Spleen (tissue), 11 donors: ENCODE measurements at regions not wholly inside any gene's neighbourhood (a gene's known extent, or its start where the extent isn't known, plus 50 kb on each side); places are given as distances from the start of the nearest gene placed in this dataset.

ENCODE experiments used
- DNase-seq: peaks from one replicate; pipeline ENCODE4 v3.0.0-alpha.2; 2020
- H3K27ac ChIP-seq, 8 donors: fragments of 200-600 bp; sonication (generic) in 7 of 8; 1 replicate in 4 of 8; 2 replicates in 4 of 8; pipeline versions ENCODE4 v1.5.0 to v1.8.0; 2016 to 2021; ENCODE audit warnings: inconsistent platforms in 4 of 8, mild to moderate bottlenecking in 4 of 8, moderate library complexity in 1 of 8
- H3K27me3 ChIP-seq, 7 donors: fragments of 200-600 bp; sonication (generic) in 6 of 7; replicated peaks in 1 of 7; 1 replicate in 4 of 7; 2 replicates in 3 of 7; pipeline versions ENCODE4 v1.5.0 to v1.8.0; 2016 to 2021; ENCODE audit warnings: inconsistent platforms in 3 of 7, mild to moderate bottlenecking in 1 of 7
- H3K36me3 ChIP-seq, 6 donors: fragments of 200-600 bp; sonication (generic) in 5 of 6; 1 replicate in 4 of 6; 2 replicates in 2 of 6; pipeline versions ENCODE4 v1.5.0 to v1.8.0; 2016 to 2021; ENCODE audit warnings: inconsistent platforms in 2 of 6
- H3K4me1 ChIP-seq, 6 donors: fragments of 200-600 bp; sonication (generic) in 5 of 6; 1 replicate in 3 of 6; 2 replicates in 3 of 6; pipeline versions ENCODE4 v1.5.0 to v1.8.0; 2016 to 2021; ENCODE audit warnings: inconsistent platforms in 3 of 6
- H3K4me3 ChIP-seq, 8 donors: fragments of 200-600 bp; sonication (generic) in 7 of 8; 1 replicate in 4 of 8; 2 replicates in 4 of 8; pipeline versions ENCODE4 v1.5.0 to v1.8.0; 2016 to 2021; ENCODE audit warnings: inconsistent platforms in 4 of 8, mild to moderate bottlenecking in 4 of 8, moderate library complexity in 2 of 8
- H3K9me3 ChIP-seq, 8 donors: fragments of 200-600 bp; sonication (generic) in 7 of 8; 1 replicate in 4 of 8; 2 replicates in 4 of 8; pipeline versions ENCODE4 v1.5.0 to v1.8.0; 2016 to 2021; ENCODE audit warnings: inconsistent platforms in 4 of 8
- CTCF ChIP-seq, 11 experiments: fragments of 200-600 bp in 7 of 11; fragments of 450-650 bp in 4 of 11; sonication (generic) in 4 of 11; IDR thresholded peaks in 8 of 11; conservative IDR thresholded peaks in 3 of 11; 1 replicate in 7 of 11; 2 replicates in 4 of 11; pipeline versions ENCODE4 v1.4.0 to v1.8.0; 2016 to 2021; ENCODE audit warnings: antibody characterized with exemption in 11 of 11, inconsistent platforms in 4 of 11, mild to moderate bottlenecking in 1 of 11
- POLR2A ChIP-seq, 3 donors: fragments of 450-650 bp; IDR thresholded peaks; one replicate each; pipeline ENCODE4 v1.5.1; 2017; ENCODE audit warnings: antibody characterized with exemption in 3 of 3, mild to moderate bottlenecking in 1 of 3
- POLR2AphosphoS5 ChIP-seq, 3 donors: sonication (generic); formaldehyde crosslinking; IDR thresholded peaks; one replicate each; pipeline ENCODE4 v1.5.1; 2017; ENCODE audit warnings: antibody characterized with exemption in 3 of 3
- WGBS, 5 donors: extraction: QIAGEN DNeasy Blood & Tissue Kit in 3 of 5; methylation state at CpG; one replicate each; pipeline versions ENCODE4 v1.1.5 to v1.1.7; 2013 to 2018; 5-methylcytosine and 5-hydroxymethylcytosine counted together
- intact Hi-C: fragments of 100-400 bp; cut with DNase I; formaldehyde crosslinking; loops from one replicate; pipeline ENCODE4 v1.15.0; 2023; ENCODE audit warnings: low total_unique reads
- donor health status: healthy with polysubstance abuse.
- donor health status: DM: no; HTN: no; CAD: no; lungs with moderate emphysema.
- donor health status: DM: no; HTN: no; CAD: no.
- donor health status: Bipolar disorder and iron deficiency.
- donor health status: healthy.
- donor health status: DM: no; HTN: no; CAD: no.
- donor health status: DM: yes; HTN: yes; CAD: no.

- H3K36me3 ChIP-seq = no peaks in the 10 kb centered on the region
- no peak overlapping the region for H3K4me3 ChIP-seq
- intact Hi-C loops = no loop called here
- no peak for DNase-seq
- no peaks in the 10 kb centered on the region for H3K4me1 ChIP-seq
- H3K9me3 ChIP-seq = no peaks in the 10 kb centered on the region
- WGBS, 5 donors = 58 to 83% (median 72%) methylated on average over 6 of the region's 6 CpGs
- no peaks in the 10 kb centered on the region for H3K27me3 ChIP-seq
- TF ChIP-seq POLR2A (IDR thresholded peaks at IDR 0.05) (no peak), POLR2AphosphoS5 (IDR thresholded peaks at IDR 0.05) (no peak), CTCF (IDR thresholded peaks at IDR 0.05 in 8 of 11, conservative IDR thresholded peaks at IDR 0.05 in 3 of 11) (no peak)
- no peak overlapping the region for H3K27ac ChIP-seq
Measured at GRCh38 chr7:24455813-24456525, 117.3 kb upstream of the PALS2 start.

- Histone ChIP-seq H3K27ac (no peak overlapping the region), H3K4me1 (no peaks in the 10 kb centered on the region), H3K4me3 (no peak overlapping the region), H3K36me3 (no peaks in the 10 kb centered on the region), H3K9me3 (no peaks in the 10 kb centered on the region), H3K27me3 (no peaks in the 10 kb centered on the region)
- TF ChIP-seq POLR2A (IDR thresholded peaks at IDR 0.05) (no peak), CTCF (IDR thresholded peaks at IDR 0.05 in 8 of 11, conservative IDR thresholded peaks at IDR 0.05 in 3 of 11) (no peak), POLR2AphosphoS5 (IDR thresholded peaks at IDR 0.05) (no peak)
- WGBS, 5 donors = 36 to 61% (median 44%) methylated on average over 4 of the region's 4 CpGs
- intact Hi-C loops = no loop called here
- no peak for DNase-seq
Measured at GRCh38 chr7:24456526-24457218, 116.6 kb upstream of the PALS2 start.

GRCh38 chr7:24457219-24457558 is 116.1 kb upstream of the PALS2 start:
- Histone ChIP-seq H3K9me3 (no peaks in the 10 kb centered on the region), H3K4me3 (no peak overlapping the region), H3K4me1 (no peaks in the 10 kb centered on the region), H3K27me3 (no peaks in the 10 kb centered on the region), H3K27ac (no peak overlapping the region), H3K36me3 (no peaks in the 10 kb centered on the region)
- WGBS, 5 donors = 57 to 72% (median 63%) methylated on average over 2 of the region's 2 CpGs
- DNase-seq = no peak
- TF ChIP-seq POLR2A (IDR thresholded peaks at IDR 0.05) = no peak
- TF ChIP-seq POLR2AphosphoS5 (IDR thresholded peaks at IDR 0.05) = no peak
- no peak for TF ChIP-seq CTCF (IDR thresholded peaks at IDR 0.05 in 8 of 11, conservative IDR thresholded peaks at IDR 0.05 in 3 of 11)
- intact Hi-C loops = no loop called here

GRCh38 chr7:24462117-24462516 is 111.1 kb upstream of the PALS2 start:
- intact Hi-C loops = no loop called here
- H3K27ac ChIP-seq = no peak overlapping the region
- TF ChIP-seq POLR2AphosphoS5 (IDR thresholded peaks at IDR 0.05) (no peak), CTCF (IDR thresholded peaks at IDR 0.05 in 8 of 11, conservative IDR thresholded peaks at IDR 0.05 in 3 of 11) (no peak), POLR2A (IDR thresholded peaks at IDR 0.05) (no peak)
- H3K4me3 ChIP-seq = no peak overlapping the region
- no peaks in the 10 kb centered on the region for H3K36me3 ChIP-seq
- H3K4me1 ChIP-seq = no peaks in the 10 kb centered on the region
- no peak for DNase-seq
- no peaks in the 10 kb centered on the region for H3K27me3 ChIP-seq
- WGBS, 5 donors = 57 to 68% (median 65%) methylated on average over 2 of the region's 2 CpGs
- no peaks in the 10 kb centered on the region for H3K9me3 ChIP-seq
